ENCODE measurements at regions not wholly inside any gene's neighbourhood (a gene's known extent, or its start where the extent isn't known, plus 50 kb on each side); places are given as distances from the start of the nearest gene placed in this dataset.
"Not testable (repeated sequence)": the region's sequence is repeated elsewhere in the genome, so short reads cannot be mapped to it uniquely, and the experiment has no call there.

- no peak for DNase-seq (ENCODE audit: low read depth, low spot score)
Measured at GRCh38 chr3:69490235-69490634, 104.3 kb upstream of the FRMD4B start.

- no peak for DNase-seq (ENCODE audit: low read depth, low spot score)
Measured at GRCh38 chr3:69488026-69488425, 102.1 kb upstream of the FRMD4B start.

- no peak for DNase-seq (ENCODE audit: low read depth, low spot score)
Measured at GRCh38 chr3:69485489-69485888, 99.6 kb upstream of the FRMD4B start.

- no peak for DNase-seq (ENCODE audit: low read depth, low spot score)
Measured at GRCh38 chr3:69484507-69485393, 98.9 kb upstream of the FRMD4B start.

- no peak for DNase-seq (ENCODE audit: low read depth, low spot score)
Measured at GRCh38 chr3:69483449-69483848, 97.6 kb upstream of the FRMD4B start.

- DNase-seq (ENCODE audit: low read depth, low spot score), result not testable (repeated sequence)
Measured at GRCh38 chr3:69480986-69481385, 95.1 kb upstream of the FRMD4B start.

GRCh38 chr3:69474186-69474585 is 88.3 kb upstream of the FRMD4B start:
- no peak for DNase-seq (ENCODE audit: low read depth, low spot score)

- no peak for DNase-seq (ENCODE audit: low read depth, low spot score)
Measured at GRCh38 chr3:69472093-69472492, 86.2 kb upstream of the FRMD4B start.

- no peak for DNase-seq (ENCODE audit: low read depth, low spot score)
Measured at GRCh38 chr3:69463531-69463930, 77.6 kb upstream of the FRMD4B start.

GRCh38 chr3:69462826-69463100 is 76.9 kb upstream of the FRMD4B start:
- no peak for DNase-seq (ENCODE audit: low read depth, low spot score)

GRCh38 chr3:69462022-69462825 is 76.3 kb upstream of the FRMD4B start:
- DNase-seq (ENCODE audit: low read depth, low spot score), result no peak

GRCh38 chr3:69460034-69460433 is 74.1 kb upstream of the FRMD4B start:
- DNase-seq (ENCODE audit: low read depth, low spot score), result no peak

- no peak for DNase-seq (ENCODE audit: low read depth, low spot score)
Measured at GRCh38 chr3:69458803-69459365, 73.0 kb upstream of the FRMD4B start.

- no peak for DNase-seq (ENCODE audit: low read depth, low spot score)
Measured at GRCh38 chr3:69456631-69457030, 70.7 kb upstream of the FRMD4B start.

GRCh38 chr3:69454204-69454787 is 68.4 kb upstream of the FRMD4B start:
- no peak for DNase-seq (ENCODE audit: low read depth, low spot score)

- no peak for DNase-seq (ENCODE audit: low read depth, low spot score)
Measured at GRCh38 chr3:69452295-69452694, 66.4 kb upstream of the FRMD4B start.

- DNase-seq (ENCODE audit: low read depth, low spot score), result no peak
Measured at GRCh38 chr3:69451594-69451993, 65.7 kb upstream of the FRMD4B start.

- DNase-seq (ENCODE audit: low read depth, low spot score), result no peak
Measured at GRCh38 chr3:69448877-69449276, 63.0 kb upstream of the FRMD4B start.

GRCh38 chr3:69446402-69447072 is 60.6 kb upstream of the FRMD4B start:
- no peak for DNase-seq (ENCODE audit: low read depth, low spot score)

GRCh38 chr3:69445498-69445897 is 59.6 kb upstream of the FRMD4B start:
- no peak for DNase-seq (ENCODE audit: low read depth, low spot score)

GRCh38 chr3:69445024-69445423 is 59.1 kb upstream of the FRMD4B start:
- no peak for DNase-seq (ENCODE audit: low read depth, low spot score)

GRCh38 chr3:69443457-69443920 is 57.6 kb upstream of the FRMD4B start:
- DNase-seq (ENCODE audit: low read depth, low spot score), result peak; percentile 28
